GM06990 (cell line): ENCODE measurements at regions not wholly inside any gene's neighbourhood (a gene's known extent, or its start where the extent isn't known, plus 50 kb on each side); places are given as distances from the start of the nearest gene placed in this dataset.

Source experiments
- DNase-seq: peaks from one replicate; pipeline ENCODE4 v3.0.0-alpha.2; 2011; ENCODE audit not compliant: insufficient read length; ENCODE audit errors: extremely low read depth
- H3K27me3 ChIP-seq: replicated peaks from 2 replicates; pipeline ENCODE4 v1.6.0; 2011; ENCODE audit warnings: low read length; ENCODE audit not compliant: control insufficient read depth, insufficient read depth
- H3K36me3 ChIP-seq: 2 replicates; pipeline ENCODE4 v1.5.1; 2011; ENCODE audit warnings: low read length; ENCODE audit not compliant: control insufficient read depth, insufficient read depth
- H3K4me3 ChIP-seq: replicated peaks from 2 replicates; pipeline ENCODE4 v1.5.1; 2011; ENCODE audit warnings: low read depth, mild to moderate bottlenecking, control low read depth, low read length
- TF ChIP-seq, protein P1 (sequence below): IDR thresholded peaks from 2 replicates; pipeline ENCODE4 v1.5.1; 2011; ENCODE audit warnings: low read length, control low read depth, mild to moderate bottlenecking, inconsistent platforms; ENCODE audit not compliant: insufficient read depth, poor library complexity, severe bottlenecking

GRCh38 chr18:10142496-10143160 lies 228.8 kb downstream of the VAPA start:
- H3K27me3 ChIP-seq, result peaks cover 2% of the 10 kb centered on the region; the same call in 1 of the 2 replicates
- DNase-seq, result no peak
- H3K4me3 ChIP-seq, result no peak overlapping the region
- TF ChIP-seq, protein P1, sequence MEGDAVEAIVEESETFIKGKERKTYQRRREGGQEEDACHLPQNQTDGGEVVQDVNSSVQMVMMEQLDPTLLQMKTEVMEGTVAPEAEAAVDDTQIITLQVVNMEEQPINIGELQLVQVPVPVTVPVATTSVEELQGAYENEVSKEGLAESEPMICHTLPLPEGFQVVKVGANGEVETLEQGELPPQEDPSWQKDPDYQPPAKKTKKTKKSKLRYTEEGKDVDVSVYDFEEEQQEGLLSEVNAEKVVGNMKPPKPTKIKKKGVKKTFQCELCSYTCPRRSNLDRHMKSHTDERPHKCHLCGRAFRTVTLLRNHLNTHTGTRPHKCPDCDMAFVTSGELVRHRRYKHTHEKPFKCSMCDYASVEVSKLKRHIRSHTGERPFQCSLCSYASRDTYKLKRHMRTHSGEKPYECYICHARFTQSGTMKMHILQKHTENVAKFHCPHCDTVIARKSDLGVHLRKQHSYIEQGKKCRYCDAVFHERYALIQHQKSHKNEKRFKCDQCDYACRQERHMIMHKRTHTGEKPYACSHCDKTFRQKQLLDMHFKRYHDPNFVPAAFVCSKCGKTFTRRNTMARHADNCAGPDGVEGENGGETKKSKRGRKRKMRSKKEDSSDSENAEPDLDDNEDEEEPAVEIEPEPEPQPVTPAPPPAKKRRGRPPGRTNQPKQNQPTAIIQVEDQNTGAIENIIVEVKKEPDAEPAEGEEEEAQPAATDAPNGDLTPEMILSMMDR, result no peak
- no peaks in the 10 kb centered on the region for H3K36me3 ChIP-seq

DNA sequence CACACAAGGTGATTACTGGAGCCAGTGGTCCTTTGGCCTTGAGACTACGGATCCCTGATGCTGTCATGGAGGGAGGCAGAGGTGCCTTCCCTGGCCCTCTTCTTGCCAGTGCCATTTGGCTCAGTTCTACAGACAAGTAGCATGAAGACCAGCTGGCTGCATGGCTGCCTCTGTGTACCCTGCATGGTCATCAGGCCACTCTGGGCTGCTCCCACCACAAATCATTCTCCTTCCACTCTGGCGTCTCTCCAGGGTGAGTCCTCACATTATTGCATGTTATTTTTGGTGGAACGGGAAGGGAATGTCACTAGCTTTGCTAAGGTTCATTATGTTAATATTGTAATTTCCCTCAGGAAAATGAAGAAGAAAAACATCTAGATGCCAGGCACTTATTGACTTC lies 229.8 kb downstream of the VAPA start:
- TF ChIP-seq, protein P1, result no peak
- Histone ChIP-seq H3K4me3 (no peak overlapping the region), H3K27me3 (peaks cover 2% of the 10 kb centered on the region; the same call in 1 of the 2 replicates), H3K36me3 (no peaks in the 10 kb centered on the region)
- no peak for DNase-seq

GRCh38 chr18:10145546-10145945 lies 231.7 kb downstream of the VAPA start:
- Histone ChIP-seq H3K36me3 (no peaks in the 10 kb centered on the region), H3K27me3 (peaks cover 2% of the 10 kb centered on the region), H3K4me3 (no peak overlapping the region)
- TF ChIP-seq, protein P1, result no peak
- no peak for DNase-seq

GRCh38 chr18:10147226-10147625 lies 233.4 kb downstream of the VAPA start:
- no peaks in the 10 kb centered on the region for H3K36me3 ChIP-seq
- DNase-seq, result no peak

GRCh38 chr18:10147752-10148151 lies 233.9 kb downstream of the VAPA start:
- H3K36me3 ChIP-seq, result no peaks in the 10 kb centered on the region
- no peak for DNase-seq
- no peaks in the 10 kb centered on the region; the same call in 1 of the 2 replicates for H3K27me3 ChIP-seq
- TF ChIP-seq, protein P1, result no peak
- no peak overlapping the region for H3K4me3 ChIP-seq

More at GRCh38 chr18:10147226-10147625, 233.4 kb downstream of the VAPA start:
- Histone ChIP-seq H3K4me3 (no peak overlapping the region), H3K27me3 (no peaks in the 10 kb centered on the region; the same call in 1 of the 2 replicates)
- TF ChIP-seq, protein P1, result no peak
